OCI-LY3 (cell line): ENCODE measurements at regions not wholly inside any gene's neighbourhood (a gene's known extent, or its start where the extent isn't known, plus 50 kb on each side); places are given as distances from the start of the nearest gene placed in this dataset.

Experiments used
- CTCF ChIP-seq: fragments of 200-600, 300-600 bp; sonication (generic); IDR thresholded peaks from 2 replicates; pipeline ENCODE4 v1.5.1; 2014; ENCODE audit warnings: antibody characterized with exemption, low read length, low read depth
- EZH2phosphoT487 ChIP-seq: fragments of 200-600 bp; shearing (Covaris generic); IDR thresholded peaks from 2 replicates; pipeline ENCODE4 v1.6.1; 2018; ENCODE audit warnings: antibody characterized with exemption, mixed run types, low read depth

DNA sequence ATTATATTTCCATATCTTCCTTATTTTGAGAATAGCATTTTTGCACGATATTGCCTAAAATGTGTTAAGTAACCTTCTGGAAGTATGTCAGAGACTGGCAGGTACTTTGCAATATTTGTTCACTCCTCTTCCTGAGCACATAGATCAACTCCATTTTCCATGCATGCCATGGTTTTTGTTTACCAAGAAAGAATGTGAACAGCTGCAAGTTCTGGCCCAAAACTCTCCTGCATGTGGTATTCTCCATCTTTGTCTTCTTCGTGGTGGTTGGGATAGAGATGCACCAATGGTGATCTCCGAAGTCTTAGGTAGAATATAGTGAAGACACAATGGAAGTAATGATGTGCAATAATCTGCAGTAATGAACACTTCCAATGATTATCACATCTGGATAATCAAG lies 2241.0 kb upstream of the RAG2 start:
- TF ChIP-seq CTCF: no peak
- no peak for TF ChIP-seq EZH2phosphoT487
